Prostate gland (tissue), 2 donors: ENCODE measurements at regions not wholly inside any gene's neighbourhood (a gene's known extent, or its start where the extent isn't known, plus 50 kb on each side); places are given as distances from the start of the nearest gene placed in this dataset.
"Not testable (repeated sequence)": the region's sequence is repeated elsewhere in the genome, so short reads cannot be mapped to it uniquely, and the experiment has no call there.

Experiments
- POLR2A ChIP-seq: fragments of 450-650 bp; IDR thresholded peaks from one replicate; pipeline ENCODE4 v1.6.1; 2016; ENCODE audit warnings: antibody characterized with exemption, mild to moderate bottlenecking
- TF ChIP-seq, protein P1 (sequence below), 4 experiments: fragments of 200-600 bp in 2 of 4; fragments of 450-650 bp in 2 of 4; sonication (generic) in 2 of 4; IDR thresholded peaks; 1 replicate in 3 of 4; 2 replicates in 1 of 4; pipeline ENCODE4 v1.5.1; 2016 to 2019; ENCODE audit warnings: antibody characterized with exemption in 4 of 4, mild to moderate bottlenecking in 2 of 4, moderate library complexity in 2 of 4

DNA sequence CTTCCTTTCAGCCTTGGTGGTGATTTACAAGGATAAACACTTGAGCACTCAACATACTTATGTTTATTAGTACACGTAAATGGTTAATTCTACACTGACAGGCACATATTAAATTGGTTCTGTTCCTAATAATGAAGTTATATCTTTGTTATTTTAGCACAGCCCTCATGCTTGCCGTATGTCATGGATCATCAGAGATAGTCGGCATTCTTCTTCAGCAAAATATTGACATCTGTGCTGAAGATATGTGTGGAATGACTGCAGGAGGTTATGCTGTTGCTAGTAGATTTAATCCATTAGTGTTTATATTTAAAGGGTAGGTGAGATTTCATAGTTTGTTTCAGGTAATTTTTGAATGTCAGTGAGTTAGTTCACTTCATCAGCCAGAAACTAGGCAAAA lies 73.0 kb upstream of the ACBD5 start:
- not testable (repeated sequence) for TF ChIP-seq POLR2A
- TF ChIP-seq, protein P1, sequence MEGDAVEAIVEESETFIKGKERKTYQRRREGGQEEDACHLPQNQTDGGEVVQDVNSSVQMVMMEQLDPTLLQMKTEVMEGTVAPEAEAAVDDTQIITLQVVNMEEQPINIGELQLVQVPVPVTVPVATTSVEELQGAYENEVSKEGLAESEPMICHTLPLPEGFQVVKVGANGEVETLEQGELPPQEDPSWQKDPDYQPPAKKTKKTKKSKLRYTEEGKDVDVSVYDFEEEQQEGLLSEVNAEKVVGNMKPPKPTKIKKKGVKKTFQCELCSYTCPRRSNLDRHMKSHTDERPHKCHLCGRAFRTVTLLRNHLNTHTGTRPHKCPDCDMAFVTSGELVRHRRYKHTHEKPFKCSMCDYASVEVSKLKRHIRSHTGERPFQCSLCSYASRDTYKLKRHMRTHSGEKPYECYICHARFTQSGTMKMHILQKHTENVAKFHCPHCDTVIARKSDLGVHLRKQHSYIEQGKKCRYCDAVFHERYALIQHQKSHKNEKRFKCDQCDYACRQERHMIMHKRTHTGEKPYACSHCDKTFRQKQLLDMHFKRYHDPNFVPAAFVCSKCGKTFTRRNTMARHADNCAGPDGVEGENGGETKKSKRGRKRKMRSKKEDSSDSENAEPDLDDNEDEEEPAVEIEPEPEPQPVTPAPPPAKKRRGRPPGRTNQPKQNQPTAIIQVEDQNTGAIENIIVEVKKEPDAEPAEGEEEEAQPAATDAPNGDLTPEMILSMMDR (IDR thresholded peaks at IDR 0.05): not testable (repeated sequence)
